GM19239 (cell line): ENCODE measurements at regions not wholly inside any gene's neighbourhood (a gene's known extent, or its start where the extent isn't known, plus 50 kb on each side); places are given as distances from the start of the nearest gene placed in this dataset.
"Not testable (repeated sequence)": the region's sequence is repeated elsewhere in the genome, so short reads cannot be mapped to it uniquely, and the experiment has no call there.

ENCODE experiments used
- DNase-seq: peaks from one replicate; pipeline ENCODE4 v3.0.0; 2011; ENCODE audit warnings: low spot score; ENCODE audit not compliant: insufficient read length
- FAIRE-seq: peaks from 2 replicates; lab custom pipeline; 2011; peaks lifted over from hg19 to GRCh38; lab: Jason Lieb, UNC

- FAIRE-seq (no peak), DNase-seq (no peak)
These were observed 231.1 kb upstream of the FOXP2 start for GRCh38 chr7:114183311-114184088.

GRCh38 chr7:114182837-114183236, 231.8 kb upstream of the FOXP2 start:
- no peak for FAIRE-seq
- DNase-seq = no peak

- DNase-seq (no peak), FAIRE-seq (no peak)
These were observed 233.3 kb upstream of the FOXP2 start for GRCh38 chr7:114181280-114181679.

- no peak for FAIRE-seq
- no peak for DNase-seq
These were observed 233.9 kb upstream of the FOXP2 start for GRCh38 chr7:114180556-114181266.

GRCh38 chr7:114175125-114175524, 239.5 kb upstream of the FOXP2 start:
- FAIRE-seq = no peak
- DNase-seq = no peak

GRCh38 chr7:114173170-114173890, 241.3 kb upstream of the FOXP2 start:
- DNase-seq = no peak
- FAIRE-seq = no peak

- FAIRE-seq, DNase-seq: not testable (repeated sequence)
These were observed 245.2 kb upstream of the FOXP2 start for GRCh38 chr7:114169389-114169788.

- FAIRE-seq (no peak), DNase-seq (no peak)
These were observed 242.1 kb upstream of the PPP1R3A start for GRCh38 chr7:114160925-114161324.

- no peak for FAIRE-seq
- no peak for DNase-seq
These were observed 240.0 kb upstream of the PPP1R3A start for GRCh38 chr7:114158854-114159253.

- FAIRE-seq (no peak), DNase-seq (no peak)
These were observed 239.5 kb upstream of the PPP1R3A start for GRCh38 chr7:114158275-114158674.

- no peak for FAIRE-seq
- no peak for DNase-seq
These were observed 237.4 kb upstream of the PPP1R3A start for GRCh38 chr7:114156178-114156577.

GRCh38 chr7:114155116-114156110, 236.6 kb upstream of the PPP1R3A start:
- DNase-seq = no peak
- FAIRE-seq = no peak

GRCh38 chr7:114153700-114154099, 234.9 kb upstream of the PPP1R3A start:
- DNase-seq (no peak), FAIRE-seq (no peak)

- DNase-seq (no peak), FAIRE-seq (no peak)
These were observed 233.6 kb upstream of the PPP1R3A start for GRCh38 chr7:114152314-114152938.

- FAIRE-seq = no peak
- DNase-seq = no peak
These were observed 233.0 kb upstream of the PPP1R3A start for GRCh38 chr7:114151777-114152176.

- FAIRE-seq (no peak), DNase-seq (no peak)
These were observed 231.9 kb upstream of the PPP1R3A start for GRCh38 chr7:114150689-114151088.

- DNase-seq (no peak), FAIRE-seq (no peak)
These were observed 230.0 kb upstream of the PPP1R3A start for GRCh38 chr7:114148779-114149178.

- FAIRE-seq = no peak
- no peak for DNase-seq
These were observed 222.6 kb upstream of the PPP1R3A start for GRCh38 chr7:114141415-114141814.

GRCh38 chr7:114140561-114140960, 221.8 kb upstream of the PPP1R3A start:
- FAIRE-seq (no peak), DNase-seq (no peak)
